ENCODE measurements at regions not wholly inside any gene's neighbourhood (a gene's known extent, or its start where the extent isn't known, plus 50 kb on each side); places are given as distances from the start of the nearest gene placed in this dataset.

GRCh38 chr11:131191606-131192005 lies 178.8 kb upstream of the NTM start:
- Mint-ChIP-seq H3K27me3 (ENCODE audit: insufficient read depth, low read depth) (peaks cover 4% of the 10 kb centered on the region), H3K27ac (no peak overlapping the region), H3K9me3 (no peaks in the 10 kb centered on the region), H3K4me1 (peaks cover 32% of the 10 kb centered on the region), H3K36me3 (no peaks in the 10 kb centered on the region), H3K4me3 (no peak overlapping the region)
- H3K36me3 ChIP-seq, result no peaks in the 10 kb centered on the region
- peaks cover under 1% of the 10 kb centered on the region for H3K4me1 ChIP-seq
- no peak overlapping the region for H3K9ac ChIP-seq
- no peak overlapping the region for H3K27ac ChIP-seq
- no peak for TF ChIP-seq EZH2phosphoT487 (IDR thresholded peaks at IDR 0.05)
- TF ChIP-seq EZH2 (IDR thresholded peaks at IDR 0.05), result no peak
- H3K27me3 ChIP-seq, result no peaks in the 10 kb centered on the region
- no peak overlapping the region for H3K4me2 ChIP-seq
- H3F3A ChIP-seq (ENCODE audit: low read depth), result no peaks in the 10 kb centered on the region
- H4K20me1 ChIP-seq (ENCODE audit: low read depth), result no peaks in the 10 kb centered on the region
- H3K4me3 ChIP-seq, result no peak overlapping the region
- no peak overlapping the region for H2AFZ ChIP-seq (replicated peaks)
- DNase-seq (ENCODE audit: low spot score), result no peak
- H3K79me2 ChIP-seq (ENCODE audit: low read depth), result no peaks in the 10 kb centered on the region
- no peaks in the 10 kb centered on the region for H3K9me3 ChIP-seq (ENCODE audit: low read depth)

DNA sequence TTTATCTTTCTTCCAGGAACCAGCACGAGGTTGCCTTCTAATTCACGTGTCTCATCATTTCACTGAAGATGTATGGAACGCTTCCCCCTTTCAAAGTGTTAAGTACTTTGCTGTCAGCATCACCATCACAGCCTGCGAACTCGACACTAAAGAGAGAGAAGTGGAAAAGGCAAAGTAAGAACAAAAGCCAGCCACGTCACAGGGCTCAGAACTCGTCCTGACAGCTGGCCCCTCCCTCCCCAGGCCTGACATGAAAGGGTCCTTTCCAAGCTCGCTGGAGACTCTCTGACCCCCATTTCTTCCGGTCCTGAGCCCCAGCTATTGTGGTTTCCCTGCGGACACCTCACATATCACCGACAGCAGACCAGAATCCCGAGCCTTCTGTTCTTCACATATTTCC lies 177.8 kb upstream of the NTM start:
- Histone ChIP-seq H2AFZ (replicated peaks) (no peak overlapping the region), H3K27me3 (no peaks in the 10 kb centered on the region), H3K9me3 (ENCODE audit: low read depth) (no peaks in the 10 kb centered on the region), H3K4me1 (no peaks in the 10 kb centered on the region), H3K4me3 (no peak overlapping the region), H4K20me1 (ENCODE audit: low read depth) (no peaks in the 10 kb centered on the region), H3K27ac (no peak overlapping the region), H3K79me2 (ENCODE audit: low read depth) (no peaks in the 10 kb centered on the region), H3F3A (ENCODE audit: low read depth) (no peaks in the 10 kb centered on the region), H3K9ac (no peak overlapping the region), H3K36me3 (no peaks in the 10 kb centered on the region), H3K4me2 (no peak overlapping the region)
- Mint-ChIP-seq H3K27me3 (ENCODE audit: insufficient read depth, low read depth) (peaks cover 7% of the 10 kb centered on the region), H3K4me3 (no peak overlapping the region), H3K9me3 (no peaks in the 10 kb centered on the region), H3K27ac (no peak overlapping the region), H3K4me1 (peaks cover 25% of the 10 kb centered on the region), H3K36me3 (no peaks in the 10 kb centered on the region)
- no peak for DNase-seq (ENCODE audit: low spot score)
- TF ChIP-seq EZH2 (IDR thresholded peaks at IDR 0.05) (no peak), EZH2phosphoT487 (IDR thresholded peaks at IDR 0.05) (no peak)
- TF ChIP-seq, protein P1, sequence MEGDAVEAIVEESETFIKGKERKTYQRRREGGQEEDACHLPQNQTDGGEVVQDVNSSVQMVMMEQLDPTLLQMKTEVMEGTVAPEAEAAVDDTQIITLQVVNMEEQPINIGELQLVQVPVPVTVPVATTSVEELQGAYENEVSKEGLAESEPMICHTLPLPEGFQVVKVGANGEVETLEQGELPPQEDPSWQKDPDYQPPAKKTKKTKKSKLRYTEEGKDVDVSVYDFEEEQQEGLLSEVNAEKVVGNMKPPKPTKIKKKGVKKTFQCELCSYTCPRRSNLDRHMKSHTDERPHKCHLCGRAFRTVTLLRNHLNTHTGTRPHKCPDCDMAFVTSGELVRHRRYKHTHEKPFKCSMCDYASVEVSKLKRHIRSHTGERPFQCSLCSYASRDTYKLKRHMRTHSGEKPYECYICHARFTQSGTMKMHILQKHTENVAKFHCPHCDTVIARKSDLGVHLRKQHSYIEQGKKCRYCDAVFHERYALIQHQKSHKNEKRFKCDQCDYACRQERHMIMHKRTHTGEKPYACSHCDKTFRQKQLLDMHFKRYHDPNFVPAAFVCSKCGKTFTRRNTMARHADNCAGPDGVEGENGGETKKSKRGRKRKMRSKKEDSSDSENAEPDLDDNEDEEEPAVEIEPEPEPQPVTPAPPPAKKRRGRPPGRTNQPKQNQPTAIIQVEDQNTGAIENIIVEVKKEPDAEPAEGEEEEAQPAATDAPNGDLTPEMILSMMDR (IDR thresholded peaks at IDR 0.05), result no peak

DNA sequence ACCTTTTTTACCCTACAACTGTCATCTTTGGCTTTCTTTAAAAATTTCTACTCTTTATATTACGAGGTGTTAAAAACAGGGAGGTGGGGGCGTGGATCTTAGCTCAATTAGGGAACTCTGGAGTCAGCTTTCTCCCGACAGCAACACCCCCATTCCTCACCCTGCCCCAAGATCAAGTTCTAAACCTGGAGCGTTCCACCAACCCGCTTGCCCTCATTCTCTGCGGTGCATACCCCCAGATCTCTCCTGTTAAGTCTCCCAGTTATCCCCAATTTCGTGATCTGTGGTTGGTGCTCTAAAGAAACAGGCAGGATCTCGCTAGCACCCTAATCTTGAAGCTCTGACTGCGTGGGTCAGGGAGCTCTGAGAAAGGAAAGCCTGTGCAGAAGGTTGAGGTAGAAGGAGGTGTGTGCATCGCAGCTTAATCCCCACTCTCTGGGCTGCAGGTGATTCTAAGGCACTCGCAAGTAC lies 177.3 kb upstream of the NTM start:
- Mint-ChIP-seq H3K4me1 (peaks cover 25% of the 10 kb centered on the region), H3K27ac (no peak overlapping the region), H3K4me3 (no peak overlapping the region), H3K27me3 (ENCODE audit: insufficient read depth, low read depth) (peaks cover 7% of the 10 kb centered on the region), H3K36me3 (no peaks in the 10 kb centered on the region), H3K9me3 (no peaks in the 10 kb centered on the region)
- no peaks in the 10 kb centered on the region for H3K4me1 ChIP-seq
- no peaks in the 10 kb centered on the region for H4K20me1 ChIP-seq (ENCODE audit: low read depth)
- H3K27me3 ChIP-seq, result no peaks in the 10 kb centered on the region
- H3K9me3 ChIP-seq (ENCODE audit: low read depth), result no peaks in the 10 kb centered on the region
- H3K4me3 ChIP-seq, result no peak overlapping the region
- no peak overlapping the region for H3K9ac ChIP-seq
- H2AFZ ChIP-seq (replicated peaks), result no peak overlapping the region
- H3K4me2 ChIP-seq, result no peak overlapping the region
- TF ChIP-seq EZH2phosphoT487 (IDR thresholded peaks at IDR 0.05), result no peak
- no peak for TF ChIP-seq EZH2 (IDR thresholded peaks at IDR 0.05)
- TF ChIP-seq, protein P1 (IDR thresholded peaks at IDR 0.05), result no peak
- H3F3A ChIP-seq (ENCODE audit: low read depth), result no peaks in the 10 kb centered on the region
- no peak for DNase-seq (ENCODE audit: low spot score)
- no peaks in the 10 kb centered on the region for H3K36me3 ChIP-seq
- H3K79me2 ChIP-seq (ENCODE audit: low read depth), result no peaks in the 10 kb centered on the region
- H3K27ac ChIP-seq, result no peak overlapping the region

GRCh38 chr11:131194726-131195125 lies 175.7 kb upstream of the NTM start:
- peaks cover 3% of the 10 kb centered on the region for H3K9me3 Mint-ChIP-seq
- no peak overlapping the region for H3K27ac ChIP-seq
- H3K27ac Mint-ChIP-seq, result no peak overlapping the region
- H3K4me3 Mint-ChIP-seq, result no peak overlapping the region
- H3K36me3 Mint-ChIP-seq, result no peaks in the 10 kb centered on the region
- no peak overlapping the region for H2AFZ ChIP-seq (replicated peaks)
- H3K36me3 ChIP-seq, result no peaks in the 10 kb centered on the region
- H4K20me1 ChIP-seq (ENCODE audit: low read depth), result no peaks in the 10 kb centered on the region
- H3K4me3 ChIP-seq, result no peak overlapping the region
- H3K79me2 ChIP-seq (ENCODE audit: low read depth), result no peaks in the 10 kb centered on the region
- H3K4me2 ChIP-seq, result no peak overlapping the region
- H3F3A ChIP-seq (ENCODE audit: low read depth), result no peaks in the 10 kb centered on the region
- H3K9ac ChIP-seq, result no peak overlapping the region
- peaks cover 11% of the 10 kb centered on the region for H3K27me3 Mint-ChIP-seq (ENCODE audit: insufficient read depth, low read depth)
- no peak for DNase-seq (ENCODE audit: low spot score)
- H3K4me1 ChIP-seq, result no peaks in the 10 kb centered on the region
- peaks cover 24% of the 10 kb centered on the region for H3K4me1 Mint-ChIP-seq
- H3K27me3 ChIP-seq, result no peaks in the 10 kb centered on the region
- TF ChIP-seq, protein P1 (IDR thresholded peaks at IDR 0.05), result no peak
- no peak for TF ChIP-seq EZH2phosphoT487 (IDR thresholded peaks at IDR 0.05)
- no peak for TF ChIP-seq EZH2 (IDR thresholded peaks at IDR 0.05)
- no peaks in the 10 kb centered on the region for H3K9me3 ChIP-seq (ENCODE audit: low read depth)
